Liver (tissue), 8 donors: ENCODE measurements at regions not wholly inside any gene's neighbourhood (a gene's known extent, or its start where the extent isn't known, plus 50 kb on each side); places are given as distances from the start of the nearest gene placed in this dataset.
"Not testable (repeated sequence)": the region's sequence is repeated elsewhere in the genome, so short reads cannot be mapped to it uniquely, and the experiment has no call there.

Experiments
- DNase-seq: peaks from one replicate; pipeline ENCODE4 v3.0.0-alpha.2; 2017; ENCODE audit warnings: low spot score
- H3K27ac ChIP-seq, 2 donors: one replicate each; pipeline ENCODE4 v1.7.0; 2013; ENCODE audit warnings: inconsistent platforms in 2 of 2, low read length in 2 of 2, control low read depth in 1 of 2, low read depth in 1 of 2, mild to moderate bottlenecking in 1 of 2
- H3K27me3 ChIP-seq, 4 donors: one replicate each; pipeline versions ENCODE4 v1.6.1 to v1.7.0; 2013; ENCODE audit warnings: low read length in 3 of 4, inconsistent platforms in 1 of 4, mild to moderate bottlenecking in 1 of 4, moderate library complexity in 1 of 4; ENCODE audit not compliant: control insufficient read depth in 4 of 4, insufficient read depth in 4 of 4
- H3K36me3 ChIP-seq, 4 donors: one replicate each; pipeline versions ENCODE4 v1.6.1 to v1.7.0; 2013; ENCODE audit warnings: low read length in 3 of 4, mild to moderate bottlenecking in 3 of 4, low read depth in 1 of 4, moderate library complexity in 1 of 4; ENCODE audit not compliant: control insufficient read depth in 4 of 4, insufficient read depth in 3 of 4
- H3K4me1 ChIP-seq, 4 donors: one replicate each; pipeline versions ENCODE4 v1.6.1 to v1.7.0; 2013; ENCODE audit warnings: low read length in 3 of 4, mild to moderate bottlenecking in 3 of 4, moderate library complexity in 1 of 4; ENCODE audit not compliant: control insufficient read depth in 4 of 4, insufficient read depth in 4 of 4
- H3K4me3 ChIP-seq, 3 donors: one replicate each; pipeline versions ENCODE4 v1.6.1 to v1.7.0; 2013; ENCODE audit warnings: low read length in 3 of 3, control low read depth in 1 of 3, low read depth in 1 of 3, mild to moderate bottlenecking in 1 of 3
- H3K9ac ChIP-seq, 2 donors: one replicate each; pipeline ENCODE4 v1.7.0; 2013; ENCODE audit warnings: low read length in 2 of 2, mild to moderate bottlenecking in 2 of 2, moderate library complexity in 2 of 2, control low read depth in 1 of 2, low read depth in 1 of 2
- H3K9me3 ChIP-seq, 4 donors: one replicate each; pipeline versions ENCODE4 v1.6.1 to v1.7.0; 2013; ENCODE audit warnings: low read length in 3 of 4; ENCODE audit not compliant: control insufficient read depth in 4 of 4
- ATF3 ChIP-seq: IDR thresholded peaks from 2 replicates; pipeline ENCODE4 v1.6.1; 2016; ENCODE audit warnings: antibody characterized with exemption
- CTCF ChIP-seq: fragments of 150-350 bp; IDR thresholded peaks from 2 replicates; pipeline ENCODE4 v1.5.1; 2017; ENCODE audit warnings: improper control_type of control experiment, low read depth, low read length; ENCODE audit not compliant: missing input control
- EGR1 ChIP-seq, 2 donors: IDR thresholded peaks; 2 replicates each; pipeline ENCODE4 v1.6.1; 2016 to 2018; ENCODE audit warnings: antibody characterized with exemption in 2 of 2, low read depth in 2 of 2
- FOXA1 ChIP-seq: IDR thresholded peaks from 2 replicates; pipeline ENCODE4 v1.6.1; 2016; ENCODE audit warnings: antibody characterized with exemption
- FOXA2 ChIP-seq: IDR thresholded peaks from 2 replicates; pipeline ENCODE4 v1.6.1; 2016; ENCODE audit warnings: antibody characterized with exemption
- GABPA ChIP-seq, 2 donors: IDR thresholded peaks in 1 of 2; conservative IDR thresholded peaks in 1 of 2; 2 replicates each; pipeline ENCODE4 v1.6.1; 2016; ENCODE audit warnings: antibody characterized with exemption in 2 of 2, mild to moderate bottlenecking in 1 of 2, moderate library complexity in 1 of 2
- HNF4A ChIP-seq, 2 donors: conservative IDR thresholded peaks; 2 replicates each; pipeline ENCODE4 v1.6.1; 2016; ENCODE audit warnings: antibody characterized with exemption in 2 of 2, mild to moderate bottlenecking in 2 of 2
- HNF4G ChIP-seq: IDR thresholded peaks from 2 replicates; pipeline ENCODE4 v1.6.1; 2016; ENCODE audit warnings: antibody characterized with exemption
- MAX ChIP-seq: IDR thresholded peaks from 2 replicates; pipeline ENCODE4 v1.6.1; 2016; ENCODE audit warnings: antibody characterized with exemption
- REST ChIP-seq: IDR thresholded peaks from 2 replicates; pipeline ENCODE4 v1.6.1; 2016; ENCODE audit warnings: antibody characterized with exemption, mild to moderate bottlenecking
- RXRA ChIP-seq, 2 donors: IDR thresholded peaks; 2 replicates each; pipeline ENCODE4 v1.6.1; 2017 to 2018; ENCODE audit warnings: antibody characterized with exemption in 2 of 2, mild to moderate bottlenecking in 1 of 2
- TAF1 ChIP-seq: conservative IDR thresholded peaks from 2 replicates; pipeline ENCODE4 v1.6.1; 2016; ENCODE audit warnings: antibody characterized with exemption, mild to moderate bottlenecking
- YY1 ChIP-seq: IDR thresholded peaks from 2 replicates; pipeline ENCODE4 v1.6.1; 2016; ENCODE audit warnings: antibody characterized with exemption, mild to moderate bottlenecking
- WGBS: extraction: QIAGEN DNeasy Blood & Tissue Kit; methylation state at CpG from one replicate; pipeline ENCODE4 v1.1.7; 2013; 5-methylcytosine and 5-hydroxymethylcytosine counted together
- donor health status: healthy.
- donor health status: healthy.
- donor health status: healthy.
- donor health status: healthy.
- donor health status: healthy.

GRCh38 chr18:59795882-59796281 is 98.7 kb upstream of the CCBE1 start:
- TF ChIP-seq REST = no peak
- TF ChIP-seq TAF1 = no peak
- TF ChIP-seq HNF4G = no peak
- no peak for TF ChIP-seq ATF3
- no peak for TF ChIP-seq GABPA (IDR thresholded peaks at IDR 0.05 in 1 of 2, conservative IDR thresholded peaks at IDR 0.05 in 1 of 2)
- no peak for TF ChIP-seq MAX

GRCh38 chr18:59792353-59792752 is 95.1 kb upstream of the CCBE1 start:
- Histone ChIP-seq H3K4me1 (no peaks in the 10 kb centered on the region), H3K36me3 (no peaks in the 10 kb centered on the region), H3K9ac (no peak overlapping the region), H3K27ac (no peak overlapping the region), H3K4me3 (no peak overlapping the region), H3K9me3 (no peaks in the 10 kb centered on the region), H3K27me3 (no peaks in the 10 kb centered on the region)
- WGBS = 29% methylated on average over 4 of the region's 4 CpGs
- TF ChIP-seq FOXA2 (no peak), HNF4A (conservative IDR thresholded peaks at IDR 0.05) (no peak), CTCF (no peak), RXRA (IDR thresholded peaks at IDR 0.05) (no peak), FOXA1 (no peak), EGR1 (IDR thresholded peaks at IDR 0.05; ENCODE audit: low read depth in 2 of 2) (no peak), YY1 (no peak)
- DNase-seq = no peak

More at GRCh38 chr18:59795882-59796281, 98.7 kb upstream of the CCBE1 start:
- Histone ChIP-seq H3K4me3 (no peak overlapping the region), H3K9me3 (no peaks in the 10 kb centered on the region), H3K36me3 (no peaks in the 10 kb centered on the region), H3K9ac (no peak overlapping the region), H3K4me1 (no peaks in the 10 kb centered on the region), H3K27ac (no peak overlapping the region), H3K27me3 (no peaks in the 10 kb centered on the region)
- 67% methylated on average over 5 of the region's 5 CpGs for WGBS
- no peak for DNase-seq

GRCh38 chr18:59790346-59790936 is 93.2 kb upstream of the CCBE1 start:
- DNase-seq, H3K9me3 ChIP-seq, H3K4me1 ChIP-seq, H3K4me3 ChIP-seq, H3K9ac ChIP-seq, H3K36me3 ChIP-seq, H3K27ac ChIP-seq, H3K27me3 ChIP-seq: not testable (repeated sequence)
- WGBS = 96% methylated on average over 36 of the region's 36 CpGs
